Hepatic stellate cell (primary cell): ENCODE measurements at regions not wholly inside any gene's neighbourhood (a gene's known extent, or its start where the extent isn't known, plus 50 kb on each side); places are given as distances from the start of the nearest gene placed in this dataset.
"Not testable (repeated sequence)": the region's sequence is repeated elsewhere in the genome, so short reads cannot be mapped to it uniquely, and the experiment has no call there.

Source experiments
- DNase-seq: peaks from one replicate; pipeline ENCODE4 v3.0.0; 2011; ENCODE audit warnings: low spot score

- no peak for DNase-seq
Observed at GRCh38 chr3:72627271-72627670, 221.0 kb downstream of the SHQ1 start.

GRCh38 chr3:72625602-72626337, 222.5 kb downstream of the SHQ1 start:
- no peak for DNase-seq

- no peak for DNase-seq
Observed at GRCh38 chr3:72624656-72625055, 223.6 kb downstream of the SHQ1 start.

GRCh38 chr3:72618739-72619138, 229.5 kb downstream of the SHQ1 start:
- DNase-seq: no peak

GRCh38 chr3:72617424-72618024, 230.7 kb downstream of the SHQ1 start:
- no peak for DNase-seq

- DNase-seq: no peak
Observed at GRCh38 chr3:72615776-72616175, 232.5 kb downstream of the SHQ1 start.

- no peak for DNase-seq
Observed at GRCh38 chr3:72615182-72615581, 233.1 kb downstream of the SHQ1 start.

- no peak for DNase-seq
Observed at GRCh38 chr3:72614394-72615074, 233.7 kb downstream of the SHQ1 start.

- DNase-seq: no peak
Observed at GRCh38 chr3:72613871-72614270, 234.4 kb downstream of the SHQ1 start.

- not testable (repeated sequence) for DNase-seq
Observed at GRCh38 chr3:72609114-72609513, 239.1 kb downstream of the SHQ1 start.

GRCh38 chr3:72606005-72606800, 242.0 kb downstream of the SHQ1 start:
- DNase-seq: no peak

- DNase-seq: no peak
Observed at GRCh38 chr3:72604328-72604727, 243.9 kb downstream of the SHQ1 start.

- no peak for DNase-seq
Observed at GRCh38 chr3:72601983-72602750, 246.1 kb downstream of the SHQ1 start.

GRCh38 chr3:72601060-72601459, 247.2 kb downstream of the SHQ1 start:
- no peak for DNase-seq

- no peak for DNase-seq
Observed at GRCh38 chr3:72597756-72598195, 250.5 kb downstream of the SHQ1 start.

- no peak for DNase-seq
Observed at GRCh38 chr3:72597043-72597442, 251.2 kb downstream of the SHQ1 start.

GRCh38 chr3:72595927-72596610, 252.2 kb downstream of the SHQ1 start:
- DNase-seq: no peak

GRCh38 chr3:72595376-72595775, 252.9 kb downstream of the SHQ1 start:
- DNase-seq: no peak

GRCh38 chr3:72594615-72595215, 253.5 kb downstream of the SHQ1 start:
- no peak for DNase-seq

- DNase-seq: no peak
Observed at GRCh38 chr3:72593881-72594397, 254.3 kb downstream of the SHQ1 start.
